RWPE1 (cell line): ENCODE measurements at regions not wholly inside any gene's neighbourhood (a gene's known extent, or its start where the extent isn't known, plus 50 kb on each side); places are given as distances from the start of the nearest gene placed in this dataset.

Experiments
- CTCF ChIA-PET: fragments of 350-600 bp; sonication (Branson Sonifier 250); formaldehyde crosslinking; extraction: SDS; loops from one replicate; lab custom pipeline; 2021; lab: Yijun Ruan, JAX
- POLR2A ChIA-PET: fragments of 400-600 bp; formaldehyde crosslinking; extraction: SDS; loops from one replicate; lab custom pipeline; 2020; ENCODE audit warnings: antibody characterized with exemption; ENCODE audit not compliant: low non-redundant PET; lab: Yijun Ruan, JAX
- DNase-seq: peaks from one replicate; pipeline ENCODE4 v3.0.0; 2012; ENCODE audit warnings: low spot score
- H3K27ac ChIP-seq: fragments of 450-650 bp; 2 replicates; pipeline ENCODE4 v1.5.1; 2017
- TF ChIP-seq, protein P1 (sequence below): fragments of 450-650 bp; conservative IDR thresholded peaks from 2 replicates; pipeline ENCODE4 v1.5.1; 2017; ENCODE audit warnings: low read depth, mild to moderate bottlenecking

GRCh38 chr2:129488376-129488775, 491.1 kb upstream of the RAB6C start:
- no peak for DNase-seq
- TF ChIP-seq, protein P1, sequence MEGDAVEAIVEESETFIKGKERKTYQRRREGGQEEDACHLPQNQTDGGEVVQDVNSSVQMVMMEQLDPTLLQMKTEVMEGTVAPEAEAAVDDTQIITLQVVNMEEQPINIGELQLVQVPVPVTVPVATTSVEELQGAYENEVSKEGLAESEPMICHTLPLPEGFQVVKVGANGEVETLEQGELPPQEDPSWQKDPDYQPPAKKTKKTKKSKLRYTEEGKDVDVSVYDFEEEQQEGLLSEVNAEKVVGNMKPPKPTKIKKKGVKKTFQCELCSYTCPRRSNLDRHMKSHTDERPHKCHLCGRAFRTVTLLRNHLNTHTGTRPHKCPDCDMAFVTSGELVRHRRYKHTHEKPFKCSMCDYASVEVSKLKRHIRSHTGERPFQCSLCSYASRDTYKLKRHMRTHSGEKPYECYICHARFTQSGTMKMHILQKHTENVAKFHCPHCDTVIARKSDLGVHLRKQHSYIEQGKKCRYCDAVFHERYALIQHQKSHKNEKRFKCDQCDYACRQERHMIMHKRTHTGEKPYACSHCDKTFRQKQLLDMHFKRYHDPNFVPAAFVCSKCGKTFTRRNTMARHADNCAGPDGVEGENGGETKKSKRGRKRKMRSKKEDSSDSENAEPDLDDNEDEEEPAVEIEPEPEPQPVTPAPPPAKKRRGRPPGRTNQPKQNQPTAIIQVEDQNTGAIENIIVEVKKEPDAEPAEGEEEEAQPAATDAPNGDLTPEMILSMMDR = no peak
- POLR2A ChIA-PET = no interaction called here
- CTCF ChIA-PET = no interaction called here
- H3K27ac ChIP-seq = no peak overlapping the region

DNA sequence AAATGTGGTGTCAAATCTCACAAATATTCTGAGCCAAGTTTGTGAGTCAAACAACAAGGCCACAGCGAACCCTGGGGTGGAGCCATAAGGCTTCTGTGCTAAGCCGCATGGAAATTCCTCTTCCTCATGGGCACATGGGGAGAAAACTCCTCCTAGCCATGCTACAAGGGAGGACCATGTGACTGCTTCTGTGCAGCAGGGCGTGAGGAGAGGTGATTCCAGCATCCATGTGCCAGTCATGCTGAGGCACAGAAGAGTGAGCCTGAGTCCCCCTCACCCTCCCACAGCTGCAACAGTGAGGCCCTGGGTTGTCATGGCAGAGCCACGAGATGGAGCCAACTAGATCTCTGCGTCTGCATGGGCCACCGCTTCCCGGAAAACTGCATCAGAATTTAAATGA, 488.8 kb upstream of the RAB6C start:
- no peak for DNase-seq
- POLR2A ChIA-PET = no interaction called here
- no peak overlapping the region for H3K27ac ChIP-seq
- TF ChIP-seq, protein P1 = no peak
- CTCF ChIA-PET = no interaction called here

DNA sequence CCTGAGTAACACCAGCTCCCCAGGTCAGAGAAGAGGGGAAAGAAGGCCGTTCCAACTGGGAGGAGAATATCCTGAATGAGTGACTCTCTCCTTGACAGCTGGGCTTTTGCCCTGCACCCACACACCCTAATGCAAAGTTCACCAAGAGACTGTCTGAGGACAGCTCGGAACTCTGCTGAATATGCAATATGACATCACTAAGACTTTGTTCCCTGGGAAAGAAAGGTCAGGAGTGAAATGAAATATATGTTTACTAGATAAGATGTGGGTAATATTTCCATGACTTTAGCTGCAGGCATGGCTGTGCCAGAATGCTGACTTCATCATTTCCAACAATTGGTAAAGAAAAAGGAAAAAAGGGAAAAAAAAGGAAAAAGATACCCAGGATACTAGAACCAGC, 488.2 kb upstream of the RAB6C start:
- CTCF ChIA-PET = no interaction called here
- POLR2A ChIA-PET = no interaction called here
- TF ChIP-seq, protein P1 = no peak
- no peak for DNase-seq
- H3K27ac ChIP-seq = no peak overlapping the region

DNA sequence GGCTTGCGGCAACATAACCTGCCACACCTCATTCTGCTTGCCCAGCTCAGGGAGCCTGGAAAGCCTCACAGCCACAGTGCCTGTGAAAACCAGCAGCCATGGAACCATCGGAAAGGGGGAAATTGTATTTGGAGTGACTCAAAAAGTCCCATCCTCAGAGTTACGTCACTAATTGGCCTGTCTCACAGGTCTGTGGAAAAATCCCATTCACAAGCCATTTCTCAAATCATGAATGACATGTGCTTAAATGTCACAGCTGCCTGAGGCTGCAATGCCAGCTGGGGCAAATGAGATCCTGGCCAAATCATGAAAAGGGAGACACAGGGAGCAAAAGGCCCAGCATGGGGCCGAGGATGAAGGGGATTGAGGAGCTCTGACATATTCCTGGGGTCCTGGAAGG, 486.9 kb upstream of the RAB6C start:
- ChIA-PET POLR2A (no interaction called here), CTCF (no interaction called here)
- TF ChIP-seq, protein P1 = no peak
- DNase-seq = no peak
- H3K27ac ChIP-seq = no peak overlapping the region

GRCh38 chr2:129499747-129500146, 479.7 kb upstream of the RAB6C start:
- CTCF ChIA-PET = no interaction called here
- DNase-seq = peak; percentile 9
- POLR2A ChIA-PET = no interaction called here
- TF ChIP-seq, protein P1 = no peak
- no peak overlapping the region for H3K27ac ChIP-seq

DNA sequence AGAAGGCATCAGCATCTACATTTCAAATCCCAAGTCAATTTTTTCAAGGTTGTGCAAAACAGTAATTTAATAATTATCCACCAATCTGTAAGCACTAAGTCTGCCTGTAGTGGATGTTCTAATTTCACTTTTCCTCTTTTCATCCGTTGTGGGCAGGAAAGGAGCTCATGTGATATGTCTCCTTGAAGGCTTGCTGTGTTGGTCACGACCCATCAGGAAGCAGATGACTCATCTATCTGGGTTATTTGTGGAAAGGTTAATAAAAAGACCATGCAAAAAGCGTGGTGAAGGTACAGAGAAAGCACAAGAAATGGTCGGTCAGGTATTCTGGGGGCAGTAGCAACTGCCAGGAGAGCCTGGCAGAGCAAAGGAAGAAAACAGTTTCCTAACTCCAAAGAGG, 476.7 kb upstream of the RAB6C start:
- no peak for DNase-seq
- H3K27ac ChIP-seq = no peak overlapping the region
- TF ChIP-seq, protein P1 = no peak
- ChIA-PET CTCF (interaction anchor here (0.5 kb wide), 1 partner anchor 311 kb away, joined by 4 read pairs; no protein-coding TSS in a partner anchor), POLR2A (no interaction called here)
